OCI-LY7 (cell line): ENCODE measurements at regions not wholly inside any gene's neighbourhood (a gene's known extent, or its start where the extent isn't known, plus 50 kb on each side); places are given as distances from the start of the nearest gene placed in this dataset.

Source experiments
- BruUV-seq: library from RNA; stranded (reverse); fragments of 400-500 nt; replicated peaks from 2 replicates; lab custom pipeline; 2021; lab: Mats Ljungman, UMichigan
- CTCF ChIA-PET: fragments of 300-600 bp; sonication (Branson Sonifier 250); formaldehyde crosslinking; loops from one replicate; lab custom pipeline; 2022; ENCODE audit warnings: antibody characterized with exemption; ENCODE audit not compliant: unreplicated experiment; lab: Charles Lee
- POLR2A ChIA-PET: fragments of 300-600 bp; sonication (Branson Sonifier 250); formaldehyde crosslinking; loops from one replicate; lab custom pipeline; 2022; ENCODE audit warnings: antibody characterized with exemption; lab: Charles Lee
- DNase-seq: peaks from one replicate; pipeline ENCODE4 v3.0.0-alpha.2; 2015; ENCODE audit warnings: low spot score
- H2AFZ ChIP-seq: fragments of 200-600 bp; sonication (generic), shearing (Covaris generic); 2 replicates; pipeline ENCODE4 v1.6.1; 2014; ENCODE audit warnings: mild to moderate bottlenecking, antibody characterized with exemption, low read length, moderate library complexity
- H3K27ac ChIP-seq: fragments of 200-600 bp; sonication (generic); 2 replicates; pipeline ENCODE4 v1.5.1; 2014; ENCODE audit warnings: mixed run types, low read depth, mild to moderate bottlenecking, moderate library complexity, low read length, inconsistent platforms; ENCODE audit not compliant: poor library complexity, severe bottlenecking
- H3K36me3 ChIP-seq: fragments of 200-600 bp; sonication (generic); 2 replicates; pipeline ENCODE4 v1.6.1; 2014; ENCODE audit warnings: mild to moderate bottlenecking, antibody characterized with exemption, low read length, moderate library complexity, mixed read lengths; ENCODE audit not compliant: insufficient read depth
- H3K4me1 ChIP-seq: fragments of 200-600 bp; sonication (generic); 2 replicates; pipeline ENCODE4 v1.5.1; 2014; ENCODE audit warnings: mild to moderate bottlenecking, low read length; ENCODE audit not compliant: insufficient read depth, poor library complexity, severe bottlenecking
- H3K4me2 ChIP-seq: fragments of 200-600 bp; sonication (generic); 2 replicates; pipeline ENCODE4 v1.6.1; 2014; ENCODE audit warnings: mild to moderate bottlenecking, low read length
- H3K4me3 ChIP-seq: fragments of 200-600 bp; sonication (generic); 2 replicates; pipeline ENCODE4 v1.5.1; 2014; ENCODE audit warnings: mild to moderate bottlenecking, low read depth, low read length; ENCODE audit not compliant: poor library complexity, severe bottlenecking
- H3K79me2 ChIP-seq: fragments of 200-600 bp; sonication (generic); 2 replicates; pipeline ENCODE4 v1.6.1; 2016; ENCODE audit warnings: low read depth, mild to moderate bottlenecking, low read length, moderate library complexity, mixed read lengths; ENCODE audit not compliant: insufficient read depth
- H3K9me2 ChIP-seq: fragments of 200-600 bp; sonication (generic); 2 replicates; pipeline ENCODE4 v1.6.1; 2016; ENCODE audit warnings: mild to moderate bottlenecking, low read length, mixed read lengths; ENCODE audit not compliant: insufficient read depth
- H3K9me3 ChIP-seq: fragments of 200-600 bp; sonication (generic); 2 replicates; pipeline ENCODE4 v1.6.1; 2014; ENCODE audit warnings: mild to moderate bottlenecking, mixed run types, low read length, mixed read lengths
- H4K20me1 ChIP-seq: fragments of 200-600 bp; sonication (generic); 2 replicates; pipeline ENCODE4 v1.6.1; 2014; ENCODE audit warnings: mild to moderate bottlenecking, antibody characterized with exemption, low read length, moderate library complexity, mixed read lengths; ENCODE audit not compliant: insufficient read depth
- CTCF ChIP-seq: fragments of 200-600 bp; sonication (generic); conservative IDR thresholded peaks from 2 replicates; pipeline ENCODE4 v1.5.1; 2014; ENCODE audit warnings: mild to moderate bottlenecking, antibody characterized with exemption, low read length, moderate library complexity, mixed read lengths
- EZH2phosphoT487 ChIP-seq: fragments of 200-600 bp; sonication (generic); IDR thresholded peaks from 2 replicates; pipeline ENCODE4 v1.6.1; 2018; ENCODE audit warnings: low read depth, borderline replicate concordance, mild to moderate bottlenecking, mixed run types, antibody characterized with exemption, low read length, moderate library complexity, mixed read lengths
- intact Hi-C: fragments of 100-400 bp; cut with micrococcal nuclease; formaldehyde crosslinking; loops from one replicate; pipeline ENCODE4 v1.10.0; 2022; ENCODE audit not compliant: unreplicated experiment

- intact Hi-C loops: no loop called here
- POLR2A ChIA-PET: no interaction called here
- H3K27ac ChIP-seq: no peak overlapping the region
- no peaks in the 10 kb centered on the region for H3K9me3 ChIP-seq
- no peaks in the 10 kb centered on the region for H4K20me1 ChIP-seq
- no peaks in the 10 kb centered on the region for H3K4me1 ChIP-seq
- no peaks in the 10 kb centered on the region for H3K36me3 ChIP-seq
- H2AFZ ChIP-seq: no peak overlapping the region
- CTCF ChIA-PET: no interaction called here
- H3K79me2 ChIP-seq: no peaks in the 10 kb centered on the region
- no peak overlapping the region for H3K4me2 ChIP-seq
- TF ChIP-seq EZH2phosphoT487 (no peak), CTCF (no peak)
- no peak overlapping the region for H3K4me3 ChIP-seq
- no peaks in the 10 kb centered on the region for H3K9me2 ChIP-seq
- DNase-seq: no peak
- BruUV-seq: no TSS peak
Observed at GRCh38 chr3:181133832-181134231, 144.3 kb upstream of the DNAJC19 start.

- Histone ChIP-seq H2AFZ (no peak overlapping the region), H3K9me2 (no peaks in the 10 kb centered on the region), H4K20me1 (no peaks in the 10 kb centered on the region), H3K4me2 (no peak overlapping the region), H3K4me3 (no peak overlapping the region), H3K4me1 (no peaks in the 10 kb centered on the region), H3K27ac (no peak overlapping the region), H3K36me3 (no peaks in the 10 kb centered on the region), H3K79me2 (no peaks in the 10 kb centered on the region), H3K9me3 (0 out of 2 replicates have a peak, but pooled peaks cover 5% of the 10 kb centered on the region)
- TF ChIP-seq CTCF: no peak
- TF ChIP-seq EZH2phosphoT487: no peak
- BruUV-seq: no TSS peak
- ChIA-PET POLR2A (interaction anchor here (0.5 to 1.0 kb wide), 4 partner anchors 11 to 472 kb away, joined by 3 to 5 read pairs (median 4); no protein-coding TSS in a partner anchor), CTCF (no interaction called here)
- intact Hi-C loops: loop anchor here (10.0 kb wide), 1 partner anchor 1579 kb away; no protein-coding TSS in a partner anchor
- no peak for DNase-seq
Observed at GRCh38 chr3:181105646-181106045, 116.1 kb upstream of the DNAJC19 start.

- 0 out of 2 replicates have a peak, but pooled peaks cover 5% of the 10 kb centered on the region for H3K9me3 ChIP-seq
- H3K27ac ChIP-seq: no peak overlapping the region
- BruUV-seq: no TSS peak
- H4K20me1 ChIP-seq: no peaks in the 10 kb centered on the region
- H3K79me2 ChIP-seq: no peaks in the 10 kb centered on the region
- intact Hi-C loops: loop anchor here (2.0 to 10.0 kb wide), 4 partner anchors 73 to 1581 kb away; no protein-coding TSS in a partner anchor
- H3K4me2 ChIP-seq: no peak overlapping the region
- H3K36me3 ChIP-seq: no peaks in the 10 kb centered on the region
- no peak overlapping the region for H3K4me3 ChIP-seq
- TF ChIP-seq CTCF (peak; percentile 78), EZH2phosphoT487 (no peak)
- H3K9me2 ChIP-seq: no peaks in the 10 kb centered on the region
- POLR2A ChIA-PET: no interaction called here
- peak; percentile 67 for DNase-seq
- H2AFZ ChIP-seq: no peak overlapping the region
- CTCF ChIA-PET: no interaction called here
- H3K4me1 ChIP-seq: no peaks in the 10 kb centered on the region
Observed at GRCh38 chr3:181103605-181104004, 114.1 kb upstream of the DNAJC19 start.
